ENCODE measurements at regions not wholly inside any gene's neighbourhood (a gene's known extent, or its start where the extent isn't known, plus 50 kb on each side); places are given as distances from the start of the nearest gene placed in this dataset.

- no peak for DNase-seq
- TF ChIP-seq CTCF (IDR thresholded peaks at IDR 0.05): no peak
- intact Hi-C loops (cut with DNase I): no loop called here
- Histone ChIP-seq H3K4me3 (no peak overlapping the region), H3K9me3 (no peaks in the 10 kb centered on the region), H3K4me1 (peaks cover 0 to 15% (median 0%) of the 10 kb centered on the region in 9 donors), H3K27me3 (no peaks in the 10 kb centered on the region), H3K27ac (no peak overlapping the region), H3K36me3 (no peaks in the 10 kb centered on the region)
- WGBS, 2 donors: 25 to 33% methylated on average over 1 of the region's 1 CpG
- ATAC-seq: peak in 2 of 8 donors; percentile 37 to 71
Measured at GRCh38 chr4:17241835-17242234, 270.1 kb downstream of the QDPR start.

GRCh38 chr4:17238633-17239032, 273.3 kb downstream of the QDPR start:
- 96 to 97% methylated on average over 6 of the region's 6 CpGs for WGBS, 2 donors
- intact Hi-C loops (cut with DNase I): loop anchor here in 1 of 10 donors (10.0 kb wide), 1 partner anchor 76 kb away; no protein-coding TSS in a partner anchor
- Histone ChIP-seq H3K4me3 (no peak overlapping the region), H3K27me3 (no peaks in the 10 kb centered on the region), H3K4me1 (peaks cover 0 to 15% (median 0%) of the 10 kb centered on the region in 9 donors), H3K9me3 (no peaks in the 10 kb centered on the region), H3K36me3 (no peaks in the 10 kb centered on the region), H3K27ac (no peak overlapping the region)
- DNase-seq (no peak), ATAC-seq (no peak)
- TF ChIP-seq CTCF (IDR thresholded peaks at IDR 0.05): no peak

GRCh38 chr4:17236686-17237085, 275.2 kb downstream of the QDPR start:
- peaks cover 0 to 25% (median 10%) of the 10 kb centered on the region in 9 donors for H3K4me1 ChIP-seq
- no peak overlapping the region for H3K4me3 ChIP-seq
- H3K27ac ChIP-seq: no peak overlapping the region
- WGBS, 2 donors: 35 to 57% methylated on average over 1 of the region's 1 CpG
- no peaks in the 10 kb centered on the region for H3K36me3 ChIP-seq
- no peaks in the 10 kb centered on the region for H3K27me3 ChIP-seq
- no peak for TF ChIP-seq CTCF (IDR thresholded peaks at IDR 0.05)
- intact Hi-C loops (cut with DNase I): loop anchor here in 1 of 10 donors (10.0 kb wide), 1 partner anchor 78 kb away; no protein-coding TSS in a partner anchor
- ATAC-seq: no peak
- H3K9me3 ChIP-seq: no peaks in the 10 kb centered on the region
- DNase-seq: no peak

GRCh38 chr4:17234678-17235077, 277.2 kb downstream of the QDPR start:
- Histone ChIP-seq H3K4me3 (no peak overlapping the region), H3K27me3 (no peaks in the 10 kb centered on the region), H3K27ac (no peak overlapping the region), H3K9me3 (no peaks in the 10 kb centered on the region), H3K4me1 (peaks cover 0 to 26% (median 14%) of the 10 kb centered on the region in 9 donors), H3K36me3 (no peaks in the 10 kb centered on the region)
- WGBS, 2 donors: 89 to 100% methylated on average over 1 of the region's 1 CpG
- ATAC-seq: no peak
- intact Hi-C loops (cut with DNase I): loop anchor here in 3 of 10 donors (5.0 to 10.0 kb wide), 2 partner anchors 67 to 80 kb away; no protein-coding TSS in a partner anchor
- no peak for DNase-seq
- TF ChIP-seq CTCF (IDR thresholded peaks at IDR 0.05): no peak

Measured in heart right ventricle (tissue), 16 donors.